GM19324 (cell line): ENCODE measurements at regions not wholly inside any gene's neighbourhood (a gene's known extent, or its start where the extent isn't known, plus 50 kb on each side); places are given as distances from the start of the nearest gene placed in this dataset.
"Not testable (repeated sequence)": the region's sequence is repeated elsewhere in the genome, so short reads cannot be mapped to it uniquely, and the experiment has no call there.

Experiments
- ATAC-seq: cut with Tn5 transposase; IDR thresholded peaks from one replicate; pipeline ENCODE4 v1.9.1; 2021; ENCODE audit warnings: mild to moderate bottlenecking, moderate library complexity; ENCODE audit not compliant: unreplicated experiment, low FRiP score

DNA sequence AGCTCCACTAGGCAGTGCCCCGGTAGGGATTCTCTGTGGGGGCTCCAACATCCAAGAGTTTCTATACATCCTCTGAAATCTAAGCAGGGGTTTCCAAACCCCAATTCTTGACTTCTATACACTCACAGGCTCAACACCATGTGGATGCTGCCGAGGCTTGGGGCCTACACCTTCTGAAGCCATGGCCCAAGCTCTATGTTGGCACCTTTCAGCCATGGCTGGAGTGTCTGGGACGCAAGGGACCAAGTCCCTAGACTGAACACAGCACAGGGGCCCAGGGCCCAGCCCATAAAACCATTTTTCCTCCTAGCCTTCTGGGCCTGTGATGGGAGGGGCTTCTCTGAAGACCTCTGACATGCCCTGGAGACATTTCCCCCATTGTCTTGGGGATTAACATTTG is 511.8 kb downstream of the TRAM1L1 start:
- no peak for ATAC-seq

DNA sequence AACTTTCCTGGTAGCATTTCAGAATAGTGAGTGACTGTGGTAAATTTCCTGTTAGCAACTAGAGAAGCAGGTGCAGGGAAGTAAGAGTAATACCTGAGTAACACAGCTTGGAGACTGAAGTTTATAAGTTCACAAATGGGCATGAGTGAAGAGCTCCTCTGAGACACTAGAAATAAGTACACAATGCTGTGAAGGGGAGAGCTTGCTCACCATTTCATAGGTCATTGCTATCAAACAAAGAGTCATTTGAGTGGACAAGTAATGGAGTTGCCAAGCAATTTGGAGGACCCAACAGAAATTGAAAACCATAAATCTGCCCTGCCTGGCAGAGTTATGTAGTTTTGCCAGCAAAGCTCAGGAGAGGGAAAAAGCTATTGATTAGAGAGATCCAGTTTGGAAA is 523.6 kb downstream of the TRAM1L1 start:
- ATAC-seq = no peak

GRCh38 chr4:116551806-116552205 is 533.6 kb downstream of the TRAM1L1 start:
- no peak for ATAC-seq

DNA sequence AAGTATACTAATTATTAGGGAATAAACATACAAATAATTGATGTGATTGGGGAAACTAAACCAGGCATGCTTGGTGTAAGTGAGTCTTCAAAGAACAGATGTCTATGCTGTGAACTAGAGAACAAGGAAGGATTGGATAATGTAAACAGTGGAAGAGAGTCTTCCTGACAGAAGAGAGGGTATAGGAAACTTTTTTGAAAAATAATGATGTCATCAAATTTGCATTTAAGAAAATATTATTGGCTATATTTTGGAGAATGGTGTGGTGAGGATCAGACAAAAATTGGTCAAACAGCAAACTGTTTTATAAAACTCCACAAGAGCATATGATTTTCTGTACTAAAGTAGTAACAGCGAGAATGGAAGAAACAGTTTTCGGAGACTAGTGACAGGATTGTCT is 537.7 kb downstream of the TRAM1L1 start:
- no peak for ATAC-seq

DNA sequence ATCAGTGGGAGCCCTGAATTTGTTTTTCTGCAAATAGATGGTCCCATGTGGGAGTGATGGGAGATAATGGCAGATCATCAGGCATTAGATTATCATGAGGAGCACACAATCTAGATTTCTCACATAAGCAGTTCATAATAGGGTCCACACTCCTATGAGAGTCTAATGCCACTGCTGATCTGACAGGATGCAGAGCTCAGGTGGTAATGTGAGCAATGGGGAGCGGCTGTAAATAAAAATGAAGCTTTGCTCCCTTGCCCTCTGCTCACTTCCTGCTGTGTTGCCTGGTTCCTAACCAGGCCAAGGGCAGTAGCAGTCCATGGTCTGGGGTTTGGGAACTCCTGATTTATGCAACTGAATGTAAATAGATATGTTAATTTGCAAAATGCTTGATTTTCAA is 538.6 kb downstream of the TRAM1L1 start:
- no peak for ATAC-seq

GRCh38 chr4:116544946-116545345 is 540.4 kb downstream of the TRAM1L1 start:
- ATAC-seq = no peak

- ATAC-seq = no peak
Observed at GRCh38 chr4:116539744-116540143, 545.6 kb downstream of the TRAM1L1 start.

- ATAC-seq = no peak
Observed at GRCh38 chr4:116537828-116538227, 547.5 kb downstream of the TRAM1L1 start.

DNA sequence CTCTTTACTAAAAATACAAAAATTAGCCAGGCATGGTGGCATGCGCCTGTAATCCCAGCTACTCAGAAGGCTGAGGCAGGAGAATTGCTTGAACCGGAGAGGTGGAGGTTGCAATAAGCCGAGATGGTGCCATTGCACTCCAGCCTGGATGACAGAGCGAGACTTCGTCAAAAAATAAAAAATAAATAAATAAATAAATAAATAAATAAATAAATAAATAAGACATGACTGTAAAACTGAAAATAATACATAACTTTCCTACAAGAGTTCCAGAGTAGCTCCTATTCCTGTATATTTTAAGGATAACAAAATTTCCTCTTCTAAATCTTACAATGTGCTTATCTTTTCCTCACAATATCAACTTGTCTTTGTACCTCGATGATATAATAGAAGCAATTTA is 549.4 kb downstream of the TRAM1L1 start:
- not testable (repeated sequence) for ATAC-seq

DNA sequence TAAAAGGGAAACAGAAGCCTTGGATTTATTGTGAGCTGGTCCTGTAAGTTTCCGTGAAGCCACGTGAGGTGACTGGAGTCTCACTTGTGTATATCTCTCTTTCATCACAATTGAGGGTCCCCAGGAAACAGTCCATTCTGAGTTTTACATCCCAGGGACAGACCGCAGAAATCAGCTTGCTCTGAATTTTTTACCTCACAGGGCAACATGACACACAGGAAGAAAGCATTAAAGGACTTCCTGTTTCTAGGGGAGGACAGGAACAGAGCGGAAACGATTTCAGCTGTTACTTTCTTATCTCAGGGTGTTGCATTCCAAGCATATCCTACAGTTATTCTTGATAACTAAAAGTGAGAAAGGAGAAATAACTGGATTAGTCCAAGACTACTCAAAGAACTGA is 553.5 kb downstream of the TRAM1L1 start:
- ATAC-seq = no peak

- ATAC-seq = no peak
Observed at GRCh38 chr4:116531026-116531425, 554.4 kb downstream of the TRAM1L1 start.

- ATAC-seq = no peak
Observed at GRCh38 chr4:116530048-116530447, 555.3 kb downstream of the TRAM1L1 start.

GRCh38 chr4:116529129-116529528 is 556.2 kb downstream of the TRAM1L1 start:
- no peak for ATAC-seq

GRCh38 chr4:116522922-116523321 is 562.5 kb downstream of the TRAM1L1 start:
- ATAC-seq = no peak

GRCh38 chr4:116520886-116521285 is 564.5 kb downstream of the TRAM1L1 start:
- ATAC-seq = no peak

- no peak for ATAC-seq
Observed at GRCh38 chr4:116516711-116517110, 568.7 kb downstream of the TRAM1L1 start.

- ATAC-seq = no peak
Observed at GRCh38 chr4:116515959-116516358, 569.4 kb downstream of the TRAM1L1 start.

DNA sequence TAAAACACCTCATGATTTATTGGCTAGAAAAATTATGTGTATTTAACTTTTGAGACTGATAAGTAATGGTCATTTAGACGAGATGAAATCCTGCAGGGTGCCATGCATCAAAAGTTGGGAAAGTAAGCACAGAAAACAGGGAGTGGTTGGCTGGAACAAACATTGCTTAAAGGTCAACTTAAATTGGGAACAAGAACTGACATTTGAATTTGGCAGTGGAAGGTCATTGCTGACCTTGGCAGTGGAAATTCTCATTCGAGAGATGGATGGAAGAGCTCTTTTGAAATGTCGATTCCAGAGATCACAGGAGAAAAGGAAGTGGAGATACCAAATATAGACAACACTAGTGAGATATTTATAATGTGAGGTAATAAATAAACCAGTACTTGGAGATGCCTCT is 572.8 kb downstream of the TRAM1L1 start:
- ATAC-seq = no peak

- ATAC-seq = no peak
Observed at GRCh38 chr4:116501954-116502353, 583.4 kb downstream of the TRAM1L1 start.

GRCh38 chr4:116500225-116500624 is 585.2 kb downstream of the TRAM1L1 start:
- no peak for ATAC-seq

- ATAC-seq = no peak
Observed at GRCh38 chr4:116489739-116490138, 595.6 kb downstream of the TRAM1L1 start.

DNA sequence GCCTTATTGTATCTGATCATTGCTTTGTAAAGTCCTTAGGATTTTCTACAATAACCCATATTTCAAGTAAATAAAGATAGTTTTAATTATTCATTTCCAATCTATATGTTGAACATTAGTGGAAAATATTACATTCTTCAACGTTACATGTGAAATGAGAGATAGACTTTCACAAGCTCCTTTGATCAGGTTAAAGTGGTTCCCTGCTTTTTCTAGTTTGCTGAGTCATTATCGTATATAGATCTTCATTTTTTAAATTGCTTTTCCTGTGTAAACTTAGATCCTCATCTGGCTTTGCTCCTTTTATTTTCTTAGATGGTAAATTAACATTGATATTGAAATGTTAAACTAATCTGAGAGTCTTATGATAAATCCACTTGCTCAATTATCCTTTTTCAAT is 599.0 kb downstream of the TRAM1L1 start:
- ATAC-seq = no peak

- ATAC-seq = no peak
Observed at GRCh38 chr4:116480546-116480945, 604.8 kb downstream of the TRAM1L1 start.
